Amygdala (tissue), 56 donors: ENCODE measurements at regions not wholly inside any gene's neighbourhood (a gene's known extent, or its start where the extent isn't known, plus 50 kb on each side); places are given as distances from the start of the nearest gene placed in this dataset.
"Not testable (repeated sequence)": the region's sequence is repeated elsewhere in the genome, so short reads cannot be mapped to it uniquely, and the experiment has no call there.

Source experiments
- DNase-seq, 56 donors: peaks; one replicate each; lab custom pipeline; 2025; lab: John Stamatoyannopoulos, UW

- DNase-seq = no peak
Observed at GRCh38 chr16:7278636-7279035, 54.0 kb upstream of the RBFOX1 start.

DNA sequence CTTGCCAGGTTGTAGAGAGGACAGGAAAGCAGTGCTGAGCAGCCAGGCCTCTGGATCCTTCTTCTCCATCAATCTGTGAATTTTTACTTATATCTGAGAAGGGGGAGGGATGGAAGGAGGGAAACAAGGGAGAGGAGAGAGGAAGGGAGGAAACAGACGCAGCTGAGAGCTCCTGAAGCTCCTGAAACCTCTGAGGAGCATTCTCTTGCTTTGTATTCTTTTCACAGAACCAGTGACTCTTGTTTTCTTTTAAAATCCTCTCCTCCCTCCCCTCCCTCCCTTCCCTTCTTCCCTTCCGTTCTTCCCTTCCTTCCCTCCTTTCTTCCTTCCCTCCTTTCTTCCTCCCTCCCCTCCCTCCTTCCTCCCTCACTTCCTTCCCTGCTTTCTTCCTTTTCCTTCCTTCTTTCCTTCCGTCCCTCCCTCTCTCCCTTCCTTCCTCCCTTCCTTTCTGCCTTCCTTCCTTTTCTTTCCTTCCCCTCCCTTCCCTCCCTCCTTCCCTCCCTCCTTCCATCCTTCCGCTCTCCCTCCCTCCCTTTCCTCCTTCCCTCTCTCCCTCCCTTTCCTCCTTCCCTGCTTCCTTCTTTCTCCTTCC is 60.0 kb upstream of the RBFOX1 start:
- no peak for DNase-seq

DNA sequence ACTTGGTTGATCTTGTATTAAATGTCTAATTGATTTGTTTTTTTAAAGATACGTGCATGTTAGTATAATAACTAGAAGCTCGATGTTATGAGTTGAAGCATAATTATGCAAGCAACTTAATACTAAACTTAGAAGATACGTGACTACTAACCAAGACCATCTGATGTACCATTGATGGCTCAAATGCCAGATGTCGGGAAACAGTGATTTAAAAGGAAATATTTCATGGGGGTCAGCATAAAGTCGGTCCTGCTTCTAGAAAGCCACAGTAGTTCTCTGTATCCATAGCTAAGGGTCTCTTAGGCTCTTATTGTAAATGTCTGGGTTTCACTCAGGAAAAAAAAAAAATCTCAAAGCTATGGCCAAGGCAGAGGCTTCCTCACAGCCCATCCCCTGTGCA is 61.2 kb upstream of the RBFOX1 start:
- no peak for DNase-seq

DNA sequence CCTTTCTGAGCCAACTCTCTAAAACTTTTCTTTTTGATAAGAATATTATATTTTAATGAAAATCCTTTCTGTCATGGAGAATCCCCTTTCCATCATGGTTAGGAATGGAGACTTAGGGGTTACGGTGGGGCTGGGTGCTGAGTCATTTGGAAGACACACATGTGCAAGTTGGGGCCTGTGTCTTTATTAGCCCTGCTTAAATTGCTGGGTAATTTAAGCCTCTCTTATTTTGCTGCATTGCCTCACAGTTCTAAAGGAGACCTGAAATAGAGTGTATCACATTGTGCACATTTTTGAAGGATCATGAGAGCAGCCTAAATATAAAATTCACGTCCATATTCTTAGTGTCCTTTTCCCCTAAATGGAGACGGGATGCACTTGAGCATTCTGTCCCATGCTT is 61.8 kb upstream of the RBFOX1 start:
- no peak for DNase-seq

GRCh38 chr16:7270006-7270405 is 62.6 kb upstream of the RBFOX1 start:
- no peak for DNase-seq

DNA sequence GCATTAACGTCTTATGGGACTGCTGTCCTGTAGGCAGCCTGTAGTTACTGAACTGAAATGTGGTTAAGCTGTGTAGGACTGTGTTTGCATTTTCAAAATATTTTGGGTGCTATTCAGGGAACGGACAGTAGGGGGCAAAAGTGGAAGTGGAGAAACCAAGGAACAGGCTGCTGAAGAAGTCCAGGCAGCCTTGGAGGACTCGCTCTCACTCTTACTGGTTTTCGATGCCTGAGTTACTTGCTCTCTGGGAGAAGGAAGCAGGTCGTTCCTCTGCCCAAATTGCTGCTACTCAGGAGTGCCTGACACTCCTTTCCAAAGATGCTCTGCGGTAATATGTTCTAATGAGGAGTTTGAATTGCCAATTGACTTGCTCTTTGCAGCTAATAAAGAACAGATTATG is 64.5 kb upstream of the RBFOX1 start:
- peak in 17 of 56 donors; percentile 0 to 50 (median 4) for DNase-seq

DNA sequence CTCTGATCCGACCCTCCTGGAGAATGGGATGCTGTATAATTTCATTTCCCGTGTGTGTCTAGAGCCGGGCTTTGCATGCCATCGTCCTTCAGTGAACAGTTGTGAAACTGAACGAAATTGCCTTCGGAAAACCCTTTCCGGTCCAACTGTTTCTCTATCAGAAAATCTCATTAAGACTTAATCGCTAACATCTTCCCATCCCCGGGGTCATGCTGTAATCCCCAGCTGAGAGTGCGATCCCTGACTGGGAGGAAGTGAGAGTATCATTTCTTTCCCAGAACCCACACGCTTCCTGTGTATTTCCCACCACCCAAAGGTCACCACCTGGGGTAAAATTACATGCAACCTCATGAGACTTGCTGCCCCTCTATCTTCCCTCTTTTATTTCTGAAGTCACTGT is 75.6 kb upstream of the RBFOX1 start:
- no peak for DNase-seq

DNA sequence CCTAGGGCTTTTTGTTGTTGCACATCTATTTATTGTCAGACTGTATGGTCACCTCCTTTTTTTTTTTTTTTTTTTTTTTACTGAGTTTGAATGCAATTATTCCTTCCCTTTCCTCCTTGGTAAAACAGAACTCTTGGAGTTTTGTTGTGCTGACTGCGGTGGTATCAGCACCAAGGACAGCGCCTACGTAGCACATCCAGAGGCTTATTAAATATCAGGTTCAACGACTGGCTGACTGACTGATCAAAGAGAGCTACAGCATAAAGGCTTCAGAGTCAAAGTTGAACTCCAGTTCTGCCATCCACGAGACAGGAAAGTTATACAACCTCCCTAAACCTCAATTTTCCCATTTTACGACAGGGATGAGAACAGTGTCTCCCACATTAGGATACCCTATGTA is 86.1 kb upstream of the RBFOX1 start:
- no peak for DNase-seq

DNA sequence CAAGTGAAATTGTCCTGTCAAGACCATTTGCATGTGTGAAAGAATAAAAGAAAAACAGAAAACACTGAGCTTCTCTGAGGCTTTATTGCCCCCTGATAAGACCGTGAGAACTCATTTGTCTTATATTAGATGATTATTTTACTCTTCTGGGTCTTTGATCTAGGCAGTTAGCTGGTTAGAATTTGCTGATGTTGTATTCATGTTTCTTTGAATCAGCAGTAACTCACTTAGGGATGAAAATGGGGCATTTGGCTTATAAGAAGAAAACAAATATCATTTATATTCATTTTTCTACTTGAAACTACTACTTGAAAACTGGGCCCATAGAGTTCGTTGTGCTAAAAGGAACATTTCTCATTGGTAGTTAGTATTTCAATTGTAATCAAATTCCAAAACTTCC is 93.1 kb upstream of the RBFOX1 start:
- no peak for DNase-seq

DNA sequence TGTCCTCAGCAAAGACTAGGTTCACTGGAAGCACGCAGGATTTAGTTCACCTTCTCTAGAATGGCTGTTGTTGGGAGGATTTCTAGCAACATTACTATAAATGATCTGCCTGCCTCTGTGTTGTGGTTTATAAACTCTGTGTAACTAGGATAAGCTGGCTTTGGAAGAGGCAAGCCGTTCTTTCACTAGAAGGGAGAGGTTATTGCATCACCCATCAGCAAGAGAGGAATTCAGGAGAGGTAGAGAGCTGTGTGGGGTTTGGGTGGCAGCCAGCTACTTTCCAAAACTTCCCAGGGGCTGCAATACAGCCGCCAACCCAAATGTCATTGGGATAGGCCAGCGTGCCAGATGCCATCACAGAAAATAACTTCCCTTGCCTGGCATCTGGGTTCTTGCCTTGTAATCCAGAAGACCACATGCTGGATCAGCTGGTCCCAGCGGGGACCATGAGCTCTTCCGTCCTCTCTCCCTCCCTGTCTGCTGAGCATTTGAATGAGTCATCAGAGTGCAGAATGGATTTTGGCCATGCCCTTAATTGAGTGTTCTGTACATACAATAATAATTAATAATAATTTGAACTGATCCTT is 95.7 kb upstream of the RBFOX1 start:
- no peak for DNase-seq

DNA sequence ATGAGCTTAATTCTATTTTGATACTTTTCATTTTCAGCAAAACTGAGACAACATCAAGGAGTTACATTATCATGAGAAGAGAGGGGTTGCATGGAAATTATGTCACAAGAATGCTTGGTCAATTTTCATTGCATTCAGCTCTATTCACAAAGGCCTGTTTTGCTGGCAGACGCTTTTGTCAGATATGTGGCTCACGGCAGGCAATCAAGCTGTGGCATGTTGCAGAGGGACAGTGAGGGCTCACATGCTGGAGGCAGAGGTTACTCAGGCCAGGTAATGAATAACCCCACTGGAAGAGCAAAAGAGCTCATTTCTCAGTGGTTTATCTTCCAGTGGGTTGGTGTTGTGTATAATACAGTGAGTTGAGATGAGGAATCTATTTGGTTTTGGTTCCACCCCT is 98.7 kb upstream of the RBFOX1 start:
- no peak for DNase-seq

DNA sequence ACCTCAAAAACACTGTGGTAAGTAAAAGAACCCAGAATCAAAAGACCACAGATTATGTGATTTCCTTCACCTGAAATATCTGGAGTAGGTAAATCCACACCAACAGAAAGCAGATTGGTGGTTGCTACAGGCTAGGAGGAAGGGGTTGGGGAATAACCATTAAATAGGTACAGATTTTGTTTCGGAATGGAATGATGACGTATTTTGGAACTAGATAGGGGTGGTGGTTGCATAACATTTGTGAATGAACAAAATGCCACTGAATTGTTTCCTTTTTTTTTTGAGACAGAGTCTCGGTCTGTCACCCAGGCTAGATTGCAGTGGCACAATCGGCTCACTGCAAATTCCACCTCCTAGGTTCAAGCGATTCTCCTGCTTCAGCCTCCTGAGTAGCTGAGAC is 100.9 kb upstream of the RBFOX1 start:
- no peak for DNase-seq

- not testable (repeated sequence) for DNase-seq
Observed at GRCh38 chr16:7229433-7230218, 103.0 kb upstream of the RBFOX1 start.

GRCh38 chr16:7227229-7227721 is 105.4 kb upstream of the RBFOX1 start:
- DNase-seq = peak in 1 of 56 donors; percentile 9

DNA sequence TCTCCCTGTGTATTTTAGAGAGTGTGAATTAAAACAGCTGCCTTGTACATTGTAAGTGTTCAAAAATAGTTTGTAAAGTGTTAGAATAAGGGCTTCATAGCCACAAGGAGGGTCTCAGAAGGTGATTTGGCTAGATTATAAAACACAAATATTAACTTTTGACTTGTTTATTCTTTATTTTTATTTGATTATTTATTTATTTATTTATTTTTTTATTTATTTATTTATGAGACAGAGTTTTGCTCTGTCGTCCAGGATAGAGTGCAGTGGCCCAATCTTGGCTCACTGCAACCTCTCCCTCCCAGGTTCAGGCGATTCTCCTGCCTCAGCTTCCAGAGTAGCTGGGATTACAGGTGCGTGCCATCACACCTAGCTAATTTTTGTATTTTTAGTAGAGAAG is 111.5 kb upstream of the RBFOX1 start:
- no peak for DNase-seq

GRCh38 chr16:7218936-7219335 is 113.7 kb upstream of the RBFOX1 start:
- peak in 5 of 56 donors; percentile 1 to 15 (median 5) for DNase-seq

DNA sequence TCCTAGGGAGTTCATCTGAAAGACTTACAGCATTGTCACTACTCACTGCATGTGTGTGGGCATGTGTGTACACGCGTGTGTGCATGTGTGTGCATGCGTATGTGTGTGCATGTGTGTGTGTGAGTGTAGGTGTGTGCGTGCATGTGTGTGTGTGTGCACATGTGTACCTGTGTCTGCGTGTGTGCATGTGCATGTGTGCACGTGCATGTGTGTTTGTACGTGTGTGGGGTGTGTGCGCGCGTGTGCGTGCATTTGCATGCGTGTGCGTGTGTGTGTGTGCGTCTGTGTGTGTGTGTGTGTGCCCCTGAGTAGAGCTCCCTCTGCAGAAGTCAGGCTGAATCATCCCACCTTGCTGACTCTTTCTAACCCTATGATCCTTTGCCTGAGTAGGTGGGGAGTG is 114.8 kb upstream of the RBFOX1 start:
- no peak for DNase-seq

DNA sequence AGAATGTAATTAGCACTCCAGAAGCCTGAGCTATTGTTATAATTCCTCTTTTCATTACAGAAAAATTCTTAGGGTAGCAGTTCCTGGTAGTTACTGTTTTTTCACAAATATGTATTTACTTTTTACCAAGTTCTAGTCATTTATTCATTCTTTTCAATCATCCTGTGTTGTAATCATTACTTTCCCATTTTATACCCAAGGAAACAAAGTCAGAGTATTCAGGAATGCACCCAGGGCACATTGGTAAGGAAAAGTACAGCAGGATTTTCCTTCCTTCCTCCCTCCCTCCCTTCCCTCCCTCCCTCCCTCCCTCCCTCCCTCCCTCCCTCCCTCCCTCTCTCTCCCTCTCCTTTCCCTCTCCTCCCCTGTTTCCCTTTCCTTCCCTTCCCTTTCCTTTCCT is 115.9 kb upstream of the RBFOX1 start:
- DNase-seq = no peak

DNA sequence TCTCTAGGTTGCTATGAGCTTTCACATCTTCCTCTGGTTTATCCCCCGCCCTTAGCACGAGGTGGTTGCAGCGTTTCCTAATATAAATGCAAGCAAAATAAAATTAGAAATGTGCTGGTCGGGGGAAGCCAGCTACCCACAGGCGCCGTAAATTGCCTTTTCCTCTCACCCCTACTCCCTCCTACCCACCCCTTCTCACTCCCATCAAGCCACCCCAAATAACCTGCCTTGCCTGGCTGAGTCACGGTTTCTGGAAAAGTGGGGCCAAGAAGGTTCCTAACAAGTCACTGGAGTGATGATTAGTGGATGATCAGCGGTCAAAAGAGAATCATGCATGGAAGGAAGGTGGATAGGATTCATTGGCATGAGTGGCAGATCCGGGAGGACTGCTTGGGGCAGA is 120.9 kb upstream of the RBFOX1 start:
- DNase-seq = peak in 1 of 56 donors; percentile 4

DNA sequence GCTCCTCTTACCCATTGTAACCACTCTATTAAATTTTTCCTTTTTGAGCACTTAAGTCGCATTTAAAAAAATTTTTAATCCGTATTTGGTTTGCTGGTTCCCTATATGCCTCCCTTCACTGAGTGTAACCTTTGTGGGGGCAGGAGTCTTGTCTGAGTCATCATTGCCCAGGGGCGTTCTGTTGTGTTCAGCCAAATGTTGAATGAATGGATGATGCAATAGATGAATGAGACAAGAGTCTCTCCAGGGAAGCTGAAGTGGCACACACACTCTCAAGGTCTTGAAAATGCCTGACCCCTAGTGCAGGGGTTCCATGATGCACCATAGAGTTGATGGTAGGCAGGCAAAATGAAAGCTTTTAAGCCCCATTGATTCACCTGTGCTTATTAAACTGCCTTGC is 123.0 kb upstream of the RBFOX1 start:
- no peak for DNase-seq

DNA sequence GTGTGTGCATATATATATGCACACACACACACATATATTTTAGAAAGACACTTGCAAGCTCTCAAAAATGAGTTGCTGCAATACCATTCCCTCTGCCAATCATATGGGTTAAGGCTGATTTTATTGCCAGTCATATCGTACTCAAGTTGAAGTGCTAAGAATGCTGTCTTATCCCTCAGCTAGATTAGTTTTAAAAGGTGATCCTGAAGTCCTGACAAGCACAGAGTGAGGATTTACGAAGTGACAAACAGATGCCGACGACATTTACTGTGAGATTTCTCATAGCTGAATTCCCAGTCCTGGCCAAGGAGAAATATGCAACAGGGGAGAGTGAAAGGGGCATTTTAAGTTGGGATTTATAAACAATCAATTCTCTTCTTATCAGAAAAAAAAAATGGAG is 126.2 kb upstream of the RBFOX1 start:
- no peak for DNase-seq

GRCh38 chr16:7200320-7200719 is 132.3 kb upstream of the RBFOX1 start:
- DNase-seq = no peak
